ENCODE measurements at regions not wholly inside any gene's neighbourhood (a gene's known extent, or its start where the extent isn't known, plus 50 kb on each side); places are given as distances from the start of the nearest gene placed in this dataset.

- H2AFZ ChIP-seq (ENCODE audit: low read depth, low read length): no peak overlapping the region
- H3K4ac ChIP-seq (ENCODE audit: low read depth in 1 of 2, low read length in 2 of 2): no peak overlapping the region
- H3K18ac ChIP-seq (ENCODE audit: low read depth in 1 of 2, low read length in 2 of 2): no peak overlapping the region
- no peak overlapping the region for H2AK5ac ChIP-seq (ENCODE audit: low read length, severe bottlenecking)
- no peaks in the 10 kb centered on the region for H3K79me1 ChIP-seq (replicated peaks; ENCODE audit: low read length, poor library complexity, severe bottlenecking)
- H3K9me3 ChIP-seq (ENCODE audit: control insufficient read depth, low read length): no peaks in the 10 kb centered on the region
- 71% methylated on average over 7 of the region's 8 CpGs for WGBS
- no peak overlapping the region for H2BK12ac ChIP-seq (ENCODE audit: low read length in 2 of 2)
- H2BK5ac ChIP-seq (ENCODE audit: low read depth, low read length, poor library complexity, severe bottlenecking): no peak overlapping the region
- no peak overlapping the region for H4K8ac ChIP-seq (ENCODE audit: low read length)
- no peaks in the 10 kb centered on the region for H3K36me3 ChIP-seq (ENCODE audit: control insufficient read depth in 1 of 2, insufficient read depth in 2 of 2, low read depth in 1 of 2, low read length in 2 of 2)
- no peaks in the 10 kb centered on the region for H3K4me1 ChIP-seq (ENCODE audit: control insufficient read depth, insufficient read depth, low read depth, low read length)
- no peak overlapping the region for H2BK15ac ChIP-seq (ENCODE audit: low read depth, poor library complexity, severe bottlenecking)
- no peak overlapping the region for H3K4me3 ChIP-seq (ENCODE audit: insufficient read depth in 1 of 2, low read depth in 1 of 2, low read length in 2 of 2)
- DNase-seq: no peak
- no peak overlapping the region for H3K9ac ChIP-seq (ENCODE audit: low read length)
- H3K4me2 ChIP-seq (ENCODE audit: low read length, poor library complexity, severe bottlenecking): no peak overlapping the region
- H4K91ac ChIP-seq (ENCODE audit: low read length): no peak overlapping the region
- H3K23ac ChIP-seq (ENCODE audit: low read length in 2 of 2): no peak overlapping the region
- H3K27ac ChIP-seq (ENCODE audit: low read length, poor library complexity, severe bottlenecking): no peak overlapping the region
- no peak overlapping the region for H3K14ac ChIP-seq (ENCODE audit: low read length in 2 of 2)
- no peaks in the 10 kb centered on the region for H3K27me3 ChIP-seq (ENCODE audit: control insufficient read depth in 1 of 2, insufficient read depth in 1 of 2, low read length in 2 of 2)
- H2BK120ac ChIP-seq (ENCODE audit: low read depth, low read length): no peak overlapping the region
These were observed 95.5 kb downstream of the EOMES start for GRCh38 chr3:27626596-27627118.

- H3K27me3 ChIP-seq (ENCODE audit: control insufficient read depth in 1 of 2, insufficient read depth in 1 of 2, low read length in 2 of 2): no peaks in the 10 kb centered on the region
- H3K36me3 ChIP-seq (ENCODE audit: control insufficient read depth in 1 of 2, insufficient read depth in 2 of 2, low read depth in 1 of 2, low read length in 2 of 2): no peaks in the 10 kb centered on the region
- H3K4ac ChIP-seq (ENCODE audit: low read depth in 1 of 2, low read length in 2 of 2): no peak overlapping the region
- WGBS: 81% methylated on average over 2 of the region's 3 CpGs
- no peak overlapping the region for H4K91ac ChIP-seq (ENCODE audit: low read length)
- H3K4me2 ChIP-seq (ENCODE audit: low read length, poor library complexity, severe bottlenecking): no peak overlapping the region
- no peaks in the 10 kb centered on the region for H3K79me1 ChIP-seq (replicated peaks; ENCODE audit: low read length, poor library complexity, severe bottlenecking)
- H2BK120ac ChIP-seq (ENCODE audit: low read depth, low read length): no peak overlapping the region
- no peak overlapping the region for H3K18ac ChIP-seq (ENCODE audit: low read depth in 1 of 2, low read length in 2 of 2)
- DNase-seq: no peak
- H2BK5ac ChIP-seq (ENCODE audit: low read depth, low read length, poor library complexity, severe bottlenecking): no peak overlapping the region
- no peak overlapping the region for H2BK15ac ChIP-seq (ENCODE audit: low read depth, poor library complexity, severe bottlenecking)
- H3K27ac ChIP-seq (ENCODE audit: low read length, poor library complexity, severe bottlenecking): no peak overlapping the region
- no peak overlapping the region for H3K9ac ChIP-seq (ENCODE audit: low read length)
- H3K23ac ChIP-seq (ENCODE audit: low read length in 2 of 2): no peak overlapping the region
- H4K8ac ChIP-seq (ENCODE audit: low read length): no peak overlapping the region
- H3K4me1 ChIP-seq (ENCODE audit: control insufficient read depth, insufficient read depth, low read depth, low read length): no peaks in the 10 kb centered on the region
- peak overlapping the region in 1 of 2 experiments; percentile 46 for H2BK12ac ChIP-seq (ENCODE audit: low read length in 2 of 2)
- no peaks in the 10 kb centered on the region for H3K9me3 ChIP-seq (ENCODE audit: control insufficient read depth, low read length)
- no peak overlapping the region for H3K4me3 ChIP-seq (ENCODE audit: insufficient read depth in 1 of 2, low read depth in 1 of 2, low read length in 2 of 2)
- no peak overlapping the region for H2AFZ ChIP-seq (ENCODE audit: low read depth, low read length)
- no peak overlapping the region for H2AK5ac ChIP-seq (ENCODE audit: low read length, severe bottlenecking)
- no peak overlapping the region for H3K14ac ChIP-seq (ENCODE audit: low read length in 2 of 2)
These were observed 96.3 kb downstream of the EOMES start for GRCh38 chr3:27625864-27626263.

GRCh38 chr3:27623085-27623753, 98.9 kb downstream of the EOMES start:
- H2AK5ac ChIP-seq (ENCODE audit: low read length, severe bottlenecking): no peak overlapping the region
- H3K14ac ChIP-seq (ENCODE audit: low read length in 2 of 2): no peak overlapping the region
- no peak overlapping the region for H3K4me3 ChIP-seq (ENCODE audit: insufficient read depth in 1 of 2, low read depth in 1 of 2, low read length in 2 of 2)
- no peak overlapping the region for H3K27ac ChIP-seq (ENCODE audit: low read length, poor library complexity, severe bottlenecking)
- H2BK5ac ChIP-seq (ENCODE audit: low read depth, low read length, poor library complexity, severe bottlenecking): no peak overlapping the region
- no peaks in the 10 kb centered on the region for H3K4me1 ChIP-seq (ENCODE audit: control insufficient read depth, insufficient read depth, low read depth, low read length)
- no peak overlapping the region for H4K8ac ChIP-seq (ENCODE audit: low read length)
- H3K18ac ChIP-seq (ENCODE audit: low read depth in 1 of 2, low read length in 2 of 2): peak overlapping the region in 1 of 2 experiments; percentile 28
- no peak overlapping the region for H2BK120ac ChIP-seq (ENCODE audit: low read depth, low read length)
- H2AFZ ChIP-seq (ENCODE audit: low read depth, low read length): no peak overlapping the region
- no peak overlapping the region for H3K4me2 ChIP-seq (ENCODE audit: low read length, poor library complexity, severe bottlenecking)
- H4K91ac ChIP-seq (ENCODE audit: low read length): no peak overlapping the region
- no peaks in the 10 kb centered on the region for H3K9me3 ChIP-seq (ENCODE audit: control insufficient read depth, low read length)
- H2BK15ac ChIP-seq (ENCODE audit: low read depth, poor library complexity, severe bottlenecking): no peak overlapping the region
- no peak overlapping the region for H3K23ac ChIP-seq (ENCODE audit: low read length in 2 of 2)
- DNase-seq: peak; percentile 82
- H3K79me1 ChIP-seq (replicated peaks; ENCODE audit: low read length, poor library complexity, severe bottlenecking): no peaks in the 10 kb centered on the region
- no peak overlapping the region for H3K9ac ChIP-seq (ENCODE audit: low read length)
- no peaks in the 10 kb centered on the region for H3K36me3 ChIP-seq (ENCODE audit: control insufficient read depth in 1 of 2, insufficient read depth in 2 of 2, low read depth in 1 of 2, low read length in 2 of 2)
- H2BK12ac ChIP-seq (ENCODE audit: low read length in 2 of 2): peak overlapping the region in 1 of 2 experiments; percentile 15
- H3K27me3 ChIP-seq (ENCODE audit: control insufficient read depth in 1 of 2, insufficient read depth in 1 of 2, low read length in 2 of 2): no peaks in the 10 kb centered on the region
- no peak overlapping the region for H3K4ac ChIP-seq (ENCODE audit: low read depth in 1 of 2, low read length in 2 of 2)
- WGBS: 9% methylated on average over 3 of the region's 4 CpGs

- no peak overlapping the region for H3K4me2 ChIP-seq (ENCODE audit: low read length, poor library complexity, severe bottlenecking)
- no peak overlapping the region for H4K8ac ChIP-seq (ENCODE audit: low read length)
- no peak overlapping the region for H3K9ac ChIP-seq (ENCODE audit: low read length)
- H3K9me3 ChIP-seq (ENCODE audit: control insufficient read depth, low read length): peaks cover 7% of the 10 kb centered on the region
- no peak overlapping the region for H3K4ac ChIP-seq (ENCODE audit: low read depth in 1 of 2, low read length in 2 of 2)
- no peaks in the 10 kb centered on the region for H3K4me1 ChIP-seq (ENCODE audit: control insufficient read depth, insufficient read depth, low read depth, low read length)
- no peak overlapping the region for H3K4me3 ChIP-seq (ENCODE audit: insufficient read depth in 1 of 2, low read depth in 1 of 2, low read length in 2 of 2)
- no peak overlapping the region for H4K91ac ChIP-seq (ENCODE audit: low read length)
- H3K14ac ChIP-seq (ENCODE audit: low read length in 2 of 2): no peak overlapping the region
- H2BK5ac ChIP-seq (ENCODE audit: low read depth, low read length, poor library complexity, severe bottlenecking): no peak overlapping the region
- H3K27me3 ChIP-seq (ENCODE audit: control insufficient read depth in 1 of 2, insufficient read depth in 1 of 2, low read length in 2 of 2): no peaks in the 10 kb centered on the region
- H2AFZ ChIP-seq (ENCODE audit: low read depth, low read length): no peak overlapping the region
- H3K18ac ChIP-seq (ENCODE audit: low read depth in 1 of 2, low read length in 2 of 2): no peak overlapping the region
- no peak overlapping the region for H3K27ac ChIP-seq (ENCODE audit: low read length, poor library complexity, severe bottlenecking)
- no peak overlapping the region for H3K23ac ChIP-seq (ENCODE audit: low read length in 2 of 2)
- whole genome bisulfite sequencing: 77% methylated on average over 5 of the region's 5 CpGs
- H3K36me3 ChIP-seq (ENCODE audit: control insufficient read depth in 1 of 2, insufficient read depth in 2 of 2, low read depth in 1 of 2, low read length in 2 of 2): no peaks in the 10 kb centered on the region
- no peak overlapping the region for H2BK12ac ChIP-seq (ENCODE audit: low read length in 2 of 2)
- no peak overlapping the region for H2BK15ac ChIP-seq (ENCODE audit: low read depth, poor library complexity, severe bottlenecking)
- no peak overlapping the region for H2BK120ac ChIP-seq (ENCODE audit: low read depth, low read length)
- H3K79me1 ChIP-seq (replicated peaks; ENCODE audit: low read length, poor library complexity, severe bottlenecking): no peaks in the 10 kb centered on the region
- H2AK5ac ChIP-seq (ENCODE audit: low read length, severe bottlenecking): no peak overlapping the region
- DNase-seq: no peak
These were observed 104.6 kb downstream of the EOMES start for GRCh38 chr3:27617552-27617951.
